GM21390 (cell line): ENCODE measurements at regions not wholly inside any gene's neighbourhood (a gene's known extent, or its start where the extent isn't known, plus 50 kb on each side); places are given as distances from the start of the nearest gene placed in this dataset.

ENCODE experiments used
- ATAC-seq: cut with Tn5 transposase; IDR thresholded peaks from one replicate; pipeline ENCODE4 v1.9.1; 2021; ENCODE audit not compliant: unreplicated experiment

GRCh38 chr22:49491726-49492125, 335.9 kb downstream of the BRD1 start:
- ATAC-seq: no peak

GRCh38 chr22:49491221-49491635, 336.4 kb downstream of the BRD1 start:
- ATAC-seq: no peak

- no peak for ATAC-seq
Measured at GRCh38 chr22:49490692-49491091, 337.0 kb downstream of the BRD1 start.

GRCh38 chr22:49489821-49490220, 337.9 kb downstream of the BRD1 start:
- ATAC-seq: no peak

- ATAC-seq: no peak
Measured at GRCh38 chr22:49488943-49489342, 338.7 kb downstream of the BRD1 start.

- ATAC-seq: no peak
Measured at GRCh38 chr22:49487950-49488349, 339.7 kb downstream of the BRD1 start.

- ATAC-seq: no peak
Measured at GRCh38 chr22:49486225-49486624, 341.4 kb downstream of the BRD1 start.

GRCh38 chr22:49483946-49484345, 343.7 kb downstream of the BRD1 start:
- ATAC-seq: no peak

- no peak for ATAC-seq
Measured at GRCh38 chr22:49483281-49483870, 344.3 kb downstream of the BRD1 start.

GRCh38 chr22:49482811-49483210, 344.9 kb downstream of the BRD1 start:
- ATAC-seq: no peak

GRCh38 chr22:49481659-49482399, 345.8 kb downstream of the BRD1 start:
- no peak for ATAC-seq

GRCh38 chr22:49480896-49481658, 346.6 kb downstream of the BRD1 start:
- no peak for ATAC-seq

- ATAC-seq: no peak
Measured at GRCh38 chr22:49480331-49480730, 347.3 kb downstream of the BRD1 start.

GRCh38 chr22:49479566-49479965, 348.1 kb downstream of the BRD1 start:
- ATAC-seq: no peak

- no peak for ATAC-seq
Measured at GRCh38 chr22:49476800-49477400, 350.8 kb downstream of the BRD1 start.

GRCh38 chr22:49476176-49476575, 351.5 kb downstream of the BRD1 start:
- no peak for ATAC-seq

- no peak for ATAC-seq
Measured at GRCh38 chr22:49475253-49475652, 352.4 kb downstream of the BRD1 start.

GRCh38 chr22:49473286-49473685, 354.4 kb downstream of the BRD1 start:
- ATAC-seq: no peak

GRCh38 chr22:49470741-49471503, 356.8 kb downstream of the BRD1 start:
- no peak for ATAC-seq

GRCh38 chr22:49469896-49470740, 357.6 kb downstream of the BRD1 start:
- ATAC-seq: no peak
